ENCODE measurements at regions not wholly inside any gene's neighbourhood (a gene's known extent, or its start where the extent isn't known, plus 50 kb on each side); places are given as distances from the start of the nearest gene placed in this dataset.

- H3K79me2 ChIP-seq (ENCODE audit: low read length): no peaks in the 10 kb centered on the region
- no peaks in the 10 kb centered on the region for H3K36me3 ChIP-seq (replicated peaks; ENCODE audit: insufficient read depth, low read length)
- DNase-seq: no peak
- no peaks in the 10 kb centered on the region for H3K9me3 ChIP-seq (replicated peaks; ENCODE audit: insufficient read depth, low read length)
- no peaks in the 10 kb centered on the region for H3K4me1 ChIP-seq (ENCODE audit: low read length)
- no peaks in the 10 kb centered on the region for H3K27me3 ChIP-seq (replicated peaks; ENCODE audit: insufficient read depth, low read length)
- no peaks in the 10 kb centered on the region for H3K9me2 ChIP-seq (replicated peaks; ENCODE audit: insufficient read depth, low read length)
- H3K4me3 ChIP-seq (ENCODE audit: low read length): no peak overlapping the region
- H2AFZ ChIP-seq (ENCODE audit: low read length): no peak overlapping the region
- H3K27ac ChIP-seq (ENCODE audit: low read length): no peak overlapping the region
- no peaks in the 10 kb centered on the region for H4K20me1 ChIP-seq (ENCODE audit: insufficient read depth, low read length)
- H3F3A ChIP-seq (ENCODE audit: insufficient read depth, low read length): no peaks in the 10 kb centered on the region
- H3K4me2 ChIP-seq (ENCODE audit: low read depth, low read length): no peak overlapping the region
- no peak overlapping the region for H3K9ac ChIP-seq (ENCODE audit: low read length)
- TF ChIP-seq EZH2phosphoT487 (IDR thresholded peaks at IDR 0.05; ENCODE audit: low read length): no peak
These were observed 812.1 kb downstream of the TBC1D22A start for GRCh38 chr22:47574556-47574955.

GRCh38 chr22:47573141-47573540, 810.7 kb downstream of the TBC1D22A start:
- no peak overlapping the region for H2AFZ ChIP-seq (ENCODE audit: low read length)
- DNase-seq: no peak
- H3K4me2 ChIP-seq (ENCODE audit: low read depth, low read length): no peak overlapping the region
- H3K9me3 ChIP-seq (replicated peaks; ENCODE audit: insufficient read depth, low read length): no peaks in the 10 kb centered on the region
- no peaks in the 10 kb centered on the region for H3F3A ChIP-seq (ENCODE audit: insufficient read depth, low read length)
- no peaks in the 10 kb centered on the region for H3K4me1 ChIP-seq (ENCODE audit: low read length)
- no peak overlapping the region for H3K9ac ChIP-seq (ENCODE audit: low read length)
- H4K20me1 ChIP-seq (ENCODE audit: insufficient read depth, low read length): no peaks in the 10 kb centered on the region
- no peaks in the 10 kb centered on the region for H3K27me3 ChIP-seq (replicated peaks; ENCODE audit: insufficient read depth, low read length)
- no peaks in the 10 kb centered on the region for H3K79me2 ChIP-seq (ENCODE audit: low read length)
- TF ChIP-seq CTCF (IDR thresholded peaks at IDR 0.05; ENCODE audit: low read length) (no peak), EZH2phosphoT487 (IDR thresholded peaks at IDR 0.05; ENCODE audit: low read length) (no peak), EZH2 (optimal IDR thresholded peaks at IDR 0.05; ENCODE audit: low read depth, low read length) (no peak)
- H3K9me2 ChIP-seq (replicated peaks; ENCODE audit: insufficient read depth, low read length): no peaks in the 10 kb centered on the region
- no peak overlapping the region for H3K27ac ChIP-seq (ENCODE audit: low read length)
- no peaks in the 10 kb centered on the region for H3K36me3 ChIP-seq (replicated peaks; ENCODE audit: insufficient read depth, low read length)
- H3K4me3 ChIP-seq (ENCODE audit: low read length): no peak overlapping the region

- Histone ChIP-seq H4K20me1 (ENCODE audit: insufficient read depth, low read length) (no peaks in the 10 kb centered on the region), H3K9ac (ENCODE audit: low read length) (no peak overlapping the region), H3K9me2 (replicated peaks; ENCODE audit: insufficient read depth, low read length) (no peaks in the 10 kb centered on the region), H3K36me3 (replicated peaks; ENCODE audit: insufficient read depth, low read length) (no peaks in the 10 kb centered on the region), H3K79me2 (ENCODE audit: low read length) (no peaks in the 10 kb centered on the region), H3F3A (ENCODE audit: insufficient read depth, low read length) (no peaks in the 10 kb centered on the region), H2AFZ (ENCODE audit: low read length) (no peak overlapping the region), H3K4me2 (ENCODE audit: low read depth, low read length) (no peak overlapping the region), H3K27me3 (replicated peaks; ENCODE audit: insufficient read depth, low read length) (no peaks in the 10 kb centered on the region), H3K9me3 (replicated peaks; ENCODE audit: insufficient read depth, low read length) (no peaks in the 10 kb centered on the region), H3K4me1 (ENCODE audit: low read length) (no peaks in the 10 kb centered on the region), H3K27ac (ENCODE audit: low read length) (no peak overlapping the region), H3K4me3 (ENCODE audit: low read length) (no peak overlapping the region)
- no peak for DNase-seq
- TF ChIP-seq CTCF (IDR thresholded peaks at IDR 0.05; ENCODE audit: low read length): no peak
- TF ChIP-seq EZH2 (optimal IDR thresholded peaks at IDR 0.05; ENCODE audit: low read depth, low read length): no peak
- TF ChIP-seq EZH2phosphoT487 (IDR thresholded peaks at IDR 0.05; ENCODE audit: low read length): no peak
These were observed 810.0 kb downstream of the TBC1D22A start for GRCh38 chr22:47572443-47572842.

- H4K20me1 ChIP-seq (ENCODE audit: insufficient read depth, low read length): no peaks in the 10 kb centered on the region
- H3K4me1 ChIP-seq (ENCODE audit: low read length): no peaks in the 10 kb centered on the region
- H3K36me3 ChIP-seq (replicated peaks; ENCODE audit: insufficient read depth, low read length): no peaks in the 10 kb centered on the region
- H3F3A ChIP-seq (ENCODE audit: insufficient read depth, low read length): no peaks in the 10 kb centered on the region
- H3K27me3 ChIP-seq (replicated peaks; ENCODE audit: insufficient read depth, low read length): no peaks in the 10 kb centered on the region
- H3K4me3 ChIP-seq (ENCODE audit: low read length): no peak overlapping the region
- no peak overlapping the region for H2AFZ ChIP-seq (ENCODE audit: low read length)
- no peak for DNase-seq
- H3K4me2 ChIP-seq (ENCODE audit: low read depth, low read length): no peak overlapping the region
- H3K9ac ChIP-seq (ENCODE audit: low read length): no peak overlapping the region
- H3K9me3 ChIP-seq (replicated peaks; ENCODE audit: insufficient read depth, low read length): no peaks in the 10 kb centered on the region
- H3K79me2 ChIP-seq (ENCODE audit: low read length): no peaks in the 10 kb centered on the region
- no peak overlapping the region for H3K27ac ChIP-seq (ENCODE audit: low read length)
- H3K9me2 ChIP-seq (replicated peaks; ENCODE audit: insufficient read depth, low read length): no peaks in the 10 kb centered on the region
- TF ChIP-seq EZH2 (optimal IDR thresholded peaks at IDR 0.05; ENCODE audit: low read depth, low read length) (no peak), CTCF (IDR thresholded peaks at IDR 0.05; ENCODE audit: low read length) (no peak), EZH2phosphoT487 (IDR thresholded peaks at IDR 0.05; ENCODE audit: low read length) (no peak)
These were observed 809.2 kb downstream of the TBC1D22A start for GRCh38 chr22:47571616-47572015.

Measured in MM.1S (cell line).